Endometrial microvascular endothelial cells (primary cell): ENCODE measurements at regions not wholly inside any gene's neighbourhood (a gene's known extent, or its start where the extent isn't known, plus 50 kb on each side); places are given as distances from the start of the nearest gene placed in this dataset.
"Not testable (repeated sequence)": the region's sequence is repeated elsewhere in the genome, so short reads cannot be mapped to it uniquely, and the experiment has no call there.

Source experiments
- in situ Hi-C: cut with HindIII; loops from 2 replicates; pipeline ENCODE4 v1.10.0; 2017; ENCODE audit warnings: low sequenced_read_pairs, low pct_unique_long_range_greater_than_20kb; ENCODE audit errors: inconsistent ontology term

- in situ Hi-C loops = not testable (repeated sequence)
Measured at GRCh38 chr2:16235291-16235690, 294.9 kb downstream of the MYCN start.

DNA sequence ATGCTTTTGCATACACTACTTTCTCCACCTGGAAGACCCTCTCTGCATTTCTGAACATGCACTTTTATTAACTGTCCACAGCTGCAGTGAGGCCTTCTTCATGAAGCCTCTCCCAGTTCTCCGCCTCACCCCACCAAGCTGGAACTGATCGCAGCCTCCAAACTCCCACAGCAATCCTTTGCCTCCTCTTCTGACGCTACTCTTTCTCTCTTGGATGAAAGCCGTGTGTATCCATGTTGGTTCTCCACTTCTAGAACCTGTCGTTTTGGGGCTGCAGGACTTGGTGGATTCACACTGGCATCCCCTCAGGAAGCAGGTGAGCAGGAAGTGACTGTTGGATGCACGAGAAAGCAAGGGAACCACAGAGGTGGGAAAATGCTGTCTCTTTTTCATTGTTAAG is 288.6 kb downstream of the MYCN start:
- in situ Hi-C loops = no loop called here

- in situ Hi-C loops = no loop called here
Measured at GRCh38 chr2:16228471-16228870, 288.1 kb downstream of the MYCN start.

DNA sequence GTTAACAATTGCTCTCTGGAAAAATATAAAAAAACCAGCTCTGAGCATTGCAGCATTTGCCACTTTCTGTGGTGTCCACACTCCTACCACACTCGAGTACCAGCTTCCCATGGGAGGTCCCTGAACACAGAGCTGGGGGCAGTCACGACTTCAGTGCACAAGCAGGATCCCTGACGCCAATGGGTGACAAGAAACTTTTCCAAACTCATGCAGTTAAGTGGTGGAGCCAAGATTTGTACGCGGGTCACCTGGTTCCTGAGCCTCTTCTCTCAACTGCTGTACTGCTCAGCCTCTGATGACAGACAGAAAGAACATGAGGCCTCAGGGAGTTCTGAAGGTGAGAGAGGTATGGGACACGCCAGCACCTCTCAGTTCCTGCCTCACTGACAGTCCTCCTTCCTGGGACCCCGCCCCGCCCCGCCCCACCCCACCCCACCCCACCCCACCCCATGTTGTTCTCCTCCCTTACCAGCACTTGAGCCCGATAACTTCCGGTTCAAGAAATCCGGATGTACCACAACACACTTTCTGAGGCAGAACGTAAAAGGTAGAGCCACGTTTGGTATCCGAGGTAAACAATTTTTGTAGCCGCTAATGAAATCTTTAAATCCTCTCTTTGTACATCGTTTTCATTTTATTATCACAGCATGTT is 287.6 kb downstream of the MYCN start:
- in situ Hi-C loops = no loop called here

DNA sequence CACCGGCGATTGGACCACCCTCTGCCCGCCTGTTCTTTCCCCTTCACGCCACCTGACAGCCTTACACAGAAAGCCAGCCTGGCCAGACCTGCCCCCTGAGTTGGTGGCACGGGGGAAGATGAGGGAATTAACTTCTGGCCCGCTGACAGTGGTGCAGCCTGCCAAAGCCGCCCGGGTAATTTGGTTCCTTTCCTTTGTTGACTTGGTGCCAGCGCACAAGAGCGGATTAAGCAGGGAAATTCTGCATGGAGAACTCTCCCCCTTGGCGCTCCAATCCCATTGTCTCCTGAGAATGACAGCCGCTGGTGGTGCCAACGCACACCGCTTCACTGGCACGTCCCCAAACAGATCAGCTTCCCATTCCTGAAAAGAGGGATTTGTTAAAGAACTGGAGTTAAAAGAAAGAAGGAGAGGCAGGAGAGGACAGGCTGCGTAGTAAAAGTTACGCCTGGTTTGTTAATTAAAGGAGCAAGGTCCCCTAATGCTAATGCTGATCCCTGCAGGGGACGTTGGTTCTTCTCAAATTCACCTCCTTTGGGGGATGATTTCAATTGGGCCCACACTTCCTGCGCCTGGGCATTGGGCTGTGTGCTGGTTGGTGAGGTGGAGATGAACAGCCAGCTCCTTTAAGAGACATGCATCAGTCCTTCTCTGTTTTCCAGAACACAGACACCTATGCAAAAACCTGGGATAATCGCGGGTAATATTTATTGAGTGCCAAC is 286.8 kb downstream of the MYCN start:
- in situ Hi-C loops = no loop called here

DNA sequence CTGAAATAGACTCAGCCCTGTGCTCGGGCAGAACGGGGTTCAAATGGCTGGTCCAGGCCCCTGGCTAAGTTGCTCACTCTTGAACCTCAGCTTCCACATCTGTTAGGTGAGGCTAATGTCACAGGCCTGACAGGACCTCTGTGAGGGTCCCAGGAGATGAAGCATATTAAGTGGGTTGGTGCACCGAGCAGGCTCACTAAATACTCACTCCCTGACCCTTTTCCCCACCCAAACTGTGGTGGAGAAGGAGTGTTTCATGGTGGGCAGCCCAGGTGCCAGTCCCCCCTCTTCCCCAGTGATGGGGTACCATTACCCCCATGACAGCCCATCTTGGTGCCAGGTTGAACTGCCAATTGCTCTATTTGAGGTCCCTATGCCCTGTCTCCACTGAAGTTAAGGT is 286.0 kb downstream of the MYCN start:
- in situ Hi-C loops = no loop called here

- in situ Hi-C loops = no loop called here
Measured at GRCh38 chr2:16225545-16225944, 285.2 kb downstream of the MYCN start.

DNA sequence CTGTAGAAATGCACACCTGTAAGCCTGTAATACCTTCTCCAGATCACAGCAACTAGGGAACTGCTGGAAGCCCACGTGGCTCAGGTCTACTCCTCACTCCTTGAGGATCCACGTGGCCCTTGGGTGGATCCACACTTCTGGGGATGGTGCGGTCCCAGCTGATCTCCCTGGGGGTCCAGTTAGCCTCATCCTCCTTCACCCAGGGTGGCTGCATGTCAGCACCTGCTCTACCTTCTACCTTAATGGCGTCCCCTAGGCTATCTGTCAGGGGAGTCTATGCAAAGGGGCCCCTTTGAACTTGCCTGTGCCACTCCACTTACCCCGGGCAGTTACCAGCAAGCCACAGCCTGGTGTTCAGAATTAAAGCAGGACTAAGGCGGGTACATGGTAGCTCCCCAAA is 284.7 kb downstream of the MYCN start:
- in situ Hi-C loops = no loop called here

DNA sequence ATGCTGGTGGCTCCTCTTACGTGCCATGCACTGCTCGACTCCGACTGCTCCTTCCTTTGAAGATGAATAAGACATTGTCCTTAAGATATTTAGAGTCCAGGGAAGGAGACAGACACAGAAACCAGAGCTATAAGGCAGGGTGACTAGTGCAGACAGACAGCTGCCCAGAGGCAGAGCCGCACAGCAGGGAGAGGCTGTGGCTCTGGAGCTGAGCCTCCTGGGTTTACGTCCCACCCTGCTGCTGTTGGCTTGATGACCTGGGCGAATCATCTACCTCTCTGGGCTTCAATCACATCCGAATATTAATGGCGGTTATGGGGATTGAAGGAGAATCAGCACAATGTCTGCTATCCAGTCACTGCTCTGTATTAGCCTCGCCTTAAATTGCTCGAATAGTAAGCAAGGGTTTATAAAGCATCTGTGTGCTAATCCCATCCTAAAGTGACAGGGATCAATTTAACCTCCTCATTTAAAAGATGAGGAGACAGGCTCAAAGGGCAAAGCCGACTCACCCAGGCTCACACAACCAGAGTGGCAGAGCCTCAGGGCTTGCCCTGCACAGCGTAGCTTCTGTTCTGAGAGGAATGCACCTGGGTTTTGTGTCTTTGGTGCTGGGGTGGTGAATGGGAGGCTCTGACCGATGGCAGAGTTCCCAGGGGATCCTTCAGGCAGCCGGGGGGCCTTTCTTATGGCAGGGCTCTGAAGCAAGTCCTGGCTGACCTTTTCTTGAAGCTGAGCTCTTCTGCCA is 284.1 kb downstream of the MYCN start:
- in situ Hi-C loops = no loop called here

DNA sequence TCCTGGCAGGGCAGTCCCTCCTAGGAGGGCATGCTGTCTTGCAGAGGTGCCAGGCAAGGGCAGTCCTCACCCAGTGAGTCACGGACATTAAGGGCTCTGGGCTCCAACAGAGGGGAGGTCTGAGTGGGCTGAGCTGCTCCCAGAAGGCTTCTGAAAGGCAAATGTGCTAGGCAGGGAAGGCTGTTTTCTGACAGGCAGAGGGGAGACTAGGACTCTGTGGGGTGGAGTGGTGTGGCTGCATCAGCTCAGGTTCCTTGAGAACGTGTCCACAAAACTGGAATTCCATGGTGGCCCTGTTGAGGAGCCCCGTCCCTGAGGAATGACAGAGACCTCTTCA is 283.5 kb downstream of the MYCN start:
- in situ Hi-C loops = no loop called here

- in situ Hi-C loops = no loop called here
Measured at GRCh38 chr2:16223161-16223840, 283.0 kb downstream of the MYCN start.

GRCh38 chr2:16222326-16222725 is 282.0 kb downstream of the MYCN start:
- in situ Hi-C loops = no loop called here

GRCh38 chr2:16221461-16222010 is 281.2 kb downstream of the MYCN start:
- in situ Hi-C loops = no loop called here

DNA sequence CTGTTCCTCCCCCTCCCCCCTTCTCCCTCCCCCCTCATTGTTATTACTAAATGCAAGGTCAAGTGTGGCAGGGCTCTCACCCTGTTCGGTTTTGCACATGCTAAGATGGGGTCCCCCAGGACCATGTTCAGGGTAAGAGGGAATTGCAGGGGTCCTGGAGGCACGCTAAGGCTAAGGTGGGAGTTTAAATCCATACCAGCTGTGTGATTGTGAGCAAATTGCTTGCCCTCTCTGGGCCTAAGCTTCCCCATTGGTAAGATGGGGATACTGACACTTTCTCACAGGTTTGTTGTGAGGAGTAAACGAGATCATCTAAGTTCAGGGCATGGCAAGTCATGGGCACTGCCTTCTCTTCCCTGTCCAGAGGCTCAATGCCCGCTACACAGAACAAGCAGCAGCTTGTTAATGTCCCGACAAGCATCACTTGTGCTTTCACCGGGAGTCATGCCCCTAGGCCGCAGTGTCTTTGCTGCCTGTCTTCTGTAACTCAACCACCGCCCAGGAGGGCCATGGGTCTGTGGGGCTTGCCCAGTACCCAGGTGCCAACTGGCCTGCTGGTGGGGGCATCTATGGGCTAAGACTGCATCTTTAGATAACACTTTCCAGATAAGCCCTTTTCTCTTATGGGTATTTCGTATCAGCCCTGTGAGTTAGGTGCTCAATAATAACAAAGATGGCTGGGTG is 279.1 kb downstream of the MYCN start:
- in situ Hi-C loops = no loop called here

GRCh38 chr2:16218625-16219024 is 278.3 kb downstream of the MYCN start:
- in situ Hi-C loops = no loop called here

- in situ Hi-C loops = no loop called here
Measured at GRCh38 chr2:16218161-16218560, 277.8 kb downstream of the MYCN start.

DNA sequence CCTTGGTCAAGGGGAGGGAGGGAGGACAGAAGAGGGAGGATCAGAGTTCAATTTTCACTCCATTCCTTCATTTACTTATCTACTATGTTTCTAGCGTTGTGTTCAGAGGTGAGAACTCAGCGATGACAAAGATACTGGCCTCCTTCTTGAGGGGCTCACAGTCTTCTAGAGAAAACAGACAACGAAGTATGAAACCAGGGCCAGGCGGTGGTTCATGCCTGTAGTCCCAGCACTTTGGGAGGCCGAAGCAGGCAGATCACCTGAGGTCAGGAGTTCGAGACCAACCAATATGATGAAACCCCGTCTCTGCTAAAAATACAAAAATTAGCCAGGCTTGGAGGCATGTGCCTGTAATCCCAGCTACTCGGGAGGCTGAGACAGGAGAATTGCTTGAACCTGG is 277.4 kb downstream of the MYCN start:
- in situ Hi-C loops = not testable (repeated sequence)

DNA sequence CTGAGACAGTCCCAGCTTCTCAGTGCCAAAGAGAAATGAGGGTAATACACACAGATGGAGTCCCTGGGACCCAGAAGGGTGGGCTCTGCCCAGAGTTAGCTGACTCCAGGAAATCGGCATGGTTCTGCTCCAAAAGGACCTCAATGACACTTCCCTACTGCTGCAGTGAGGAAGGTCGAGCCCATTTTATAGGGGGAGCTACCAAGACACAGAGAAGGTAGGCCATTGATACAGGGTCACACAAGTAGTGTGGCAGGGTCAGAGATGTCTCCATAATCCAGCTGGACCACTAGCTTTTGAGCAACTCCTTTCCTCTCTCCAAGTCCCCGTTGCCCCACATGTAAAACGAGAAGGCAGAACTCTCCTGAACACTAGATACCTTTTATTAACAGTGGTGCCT is 276.9 kb downstream of the MYCN start:
- in situ Hi-C loops = no loop called here

DNA sequence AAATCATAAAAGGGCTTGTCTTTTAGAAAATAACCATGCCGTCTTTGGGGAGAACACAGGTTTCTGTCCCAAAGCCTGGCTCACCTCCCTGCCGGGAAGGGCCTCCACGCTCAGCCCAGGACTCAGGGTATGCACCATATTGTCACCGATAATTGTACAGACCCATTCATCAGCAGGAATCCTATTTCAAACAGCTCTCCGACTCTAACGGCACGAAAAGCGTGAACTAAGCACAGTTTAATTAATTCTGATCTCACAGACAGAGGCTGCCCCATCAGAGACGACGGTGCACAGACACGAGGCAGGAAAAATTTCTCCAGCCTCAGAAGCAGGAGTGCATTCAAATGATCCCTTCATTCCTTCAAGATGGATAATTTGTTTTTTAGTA is 276.2 kb downstream of the MYCN start:
- in situ Hi-C loops = no loop called here
